MCF 10A (cell line): ENCODE measurements at regions not wholly inside any gene's neighbourhood (a gene's known extent, or its start where the extent isn't known, plus 50 kb on each side); places are given as distances from the start of the nearest gene placed in this dataset.

Source experiments
- BruUV-seq: library from RNA; stranded (reverse); fragments of 400-500 nt; replicated peaks from 2 replicates; lab custom pipeline; 2021; lab: Mats Ljungman, UMichigan
- CTCF ChIA-PET: fragments of 300-600 bp; sonication (Branson Sonifier 250); formaldehyde crosslinking; extraction: SDS; loops from one replicate; lab custom pipeline; 2021; ENCODE audit warnings: antibody characterized with exemption, inconsistent platforms; lab: Yijun Ruan, JAX
- POLR2A ChIA-PET: fragments of 300-600, 350-650 bp; sonication (Branson Sonifier 250); formaldehyde crosslinking; extraction: SDS; loops from one replicate; lab custom pipeline; 2020; ENCODE audit warnings: antibody characterized with exemption, inconsistent platforms; lab: Yijun Ruan, JAX
- DNase-seq: peaks from one replicate; pipeline ENCODE4 v3.0.0-alpha.2; 2018; ENCODE audit not compliant: unreplicated experiment
- H3K27ac Mint-ChIP-seq: one replicate; pipeline ENCODE4 v1.8.0; 2022; ENCODE audit warnings: mild to moderate bottlenecking, low read depth, mixed read lengths; ENCODE audit not compliant: unreplicated experiment
- H3K27me3 Mint-ChIP-seq: one replicate; pipeline ENCODE4 v1.8.0; 2022; ENCODE audit warnings: mixed read lengths; ENCODE audit not compliant: insufficient read depth, unreplicated experiment
- H3K36me3 Mint-ChIP-seq: one replicate; pipeline ENCODE4 v1.8.0; 2022; ENCODE audit warnings: mild to moderate bottlenecking, moderate library complexity, mixed read lengths; ENCODE audit not compliant: insufficient read depth, unreplicated experiment
- H3K4me1 Mint-ChIP-seq: one replicate; pipeline ENCODE4 v1.8.0; 2022; ENCODE audit warnings: mixed read lengths; ENCODE audit not compliant: insufficient read depth, unreplicated experiment
- H3K4me3 Mint-ChIP-seq: one replicate; pipeline ENCODE4 v1.8.0; 2022; ENCODE audit warnings: mild to moderate bottlenecking, moderate library complexity, mixed read lengths; ENCODE audit not compliant: unreplicated experiment
- H3K9me3 Mint-ChIP-seq: one replicate; pipeline ENCODE4 v1.8.0; 2022; ENCODE audit warnings: mixed read lengths; ENCODE audit not compliant: unreplicated experiment
- CTCF ChIP-seq: fragments of 200-600 bp; IDR thresholded peaks from one replicate; pipeline ENCODE4 v1.8.0; 2022; ENCODE audit warnings: antibody characterized with exemption, mild to moderate bottlenecking; ENCODE audit not compliant: unreplicated experiment
- intact Hi-C: fragments of 100-400 bp; cut with micrococcal nuclease; formaldehyde crosslinking; loops from 2 replicates; pipeline ENCODE4 v1.14.1; 2022

GRCh38 chr2:128556089-128556488, 237.4 kb upstream of the HS6ST1 start:
- DNase-seq, result no peak
- no peaks in the 10 kb centered on the region for H3K27me3 Mint-ChIP-seq
- H3K36me3 Mint-ChIP-seq, result peaks cover 4% of the 10 kb centered on the region
- no peak overlapping the region for H3K27ac Mint-ChIP-seq
- intact Hi-C loops, result no loop called here
- TF ChIP-seq CTCF, result no peak
- no peak overlapping the region for H3K4me3 Mint-ChIP-seq
- ChIA-PET POLR2A (no interaction called here), CTCF (no interaction called here)
- no peaks in the 10 kb centered on the region for H3K9me3 Mint-ChIP-seq
- no peaks in the 10 kb centered on the region for H3K4me1 Mint-ChIP-seq
- no TSS peak for BruUV-seq

GRCh38 chr2:128556633-128557032, 238.0 kb upstream of the HS6ST1 start:
- Mint-ChIP-seq H3K9me3 (no peaks in the 10 kb centered on the region), H3K27me3 (no peaks in the 10 kb centered on the region), H3K4me1 (no peaks in the 10 kb centered on the region), H3K27ac (no peak overlapping the region), H3K4me3 (no peak overlapping the region), H3K36me3 (peaks cover 4% of the 10 kb centered on the region)
- no peak for DNase-seq
- intact Hi-C loops, result no loop called here
- TF ChIP-seq CTCF, result no peak
- BruUV-seq, result no TSS peak
- ChIA-PET CTCF (no interaction called here), POLR2A (no interaction called here)

- no peak overlapping the region for H3K4me3 Mint-ChIP-seq
- H3K4me1 Mint-ChIP-seq, result no peaks in the 10 kb centered on the region
- DNase-seq, result no peak
- intact Hi-C loops, result no loop called here
- CTCF ChIA-PET, result no interaction called here
- POLR2A ChIA-PET, result no interaction called here
- H3K27me3 Mint-ChIP-seq, result no peaks in the 10 kb centered on the region
- peaks cover 4% of the 10 kb centered on the region for H3K36me3 Mint-ChIP-seq
- BruUV-seq, result no TSS peak
- no peak for TF ChIP-seq CTCF
- no peak overlapping the region for H3K27ac Mint-ChIP-seq
- H3K9me3 Mint-ChIP-seq, result no peaks in the 10 kb centered on the region
Measured at GRCh38 chr2:128557069-128557468, 238.4 kb upstream of the HS6ST1 start.

GRCh38 chr2:128557831-128558241, 239.2 kb upstream of the HS6ST1 start:
- Mint-ChIP-seq H3K4me3 (no peak overlapping the region), H3K27me3 (no peaks in the 10 kb centered on the region), H3K36me3 (peaks cover 4% of the 10 kb centered on the region), H3K9me3 (no peaks in the 10 kb centered on the region), H3K4me1 (no peaks in the 10 kb centered on the region), H3K27ac (no peak overlapping the region)
- CTCF ChIA-PET, result no interaction called here
- intact Hi-C loops, result no loop called here
- POLR2A ChIA-PET, result no interaction called here
- BruUV-seq, result no TSS peak
- no peak for TF ChIP-seq CTCF
- DNase-seq, result no peak
